PC-3 (cell line): ENCODE measurements at regions not wholly inside any gene's neighbourhood (a gene's known extent, or its start where the extent isn't known, plus 50 kb on each side); places are given as distances from the start of the nearest gene placed in this dataset.

Source experiments
- CTCF ChIP-seq: fragments of 300-600 bp; sonication (generic); conservative IDR thresholded peaks from 2 replicates; pipeline ENCODE4 v1.5.1; 2017; ENCODE audit warnings: antibody characterized with exemption, low read depth, mild to moderate bottlenecking, low read length
- EZH2 ChIP-seq: fragments of 300-600 bp; sonication (generic); IDR thresholded peaks from one replicate; pipeline ENCODE4 v1.6.1; 2017; ENCODE audit warnings: antibody characterized with exemption, mild to moderate bottlenecking, low read length; ENCODE audit not compliant: unreplicated experiment
- EZH2phosphoT487 ChIP-seq: fragments of 300-600 bp; sonication (generic); IDR thresholded peaks from 2 replicates; pipeline ENCODE4 v1.6.1; 2018; ENCODE audit warnings: mild to moderate bottlenecking, antibody characterized with exemption, low read length, borderline replicate concordance

GRCh38 chr4:127141856-127142255 lies 490.9 kb upstream of the INTU start:
- TF ChIP-seq EZH2 = no peak
- no peak for TF ChIP-seq CTCF
- no peak for TF ChIP-seq EZH2phosphoT487
